ENCODE measurements at regions not wholly inside any gene's neighbourhood (a gene's known extent, or its start where the extent isn't known, plus 50 kb on each side); places are given as distances from the start of the nearest gene placed in this dataset. TPM values are rescaled to one million over a fixed set of nuclear protein-coding genes. Genes with fewer than 3 reads are reported as not detected.

Small RNA genes in the stretch of these regions (microRNA-seq; reads per million reads assigned to microRNA genes)
- not detected for gene MIR4278

Small RNA genes in the stretch of these regions (small RNA-seq; reads per million reads assigned to genes)
- gene RF00017 (0 reads per million in 2 donors), gene RNA5SP176 (0 reads per million in 2 donors)

All from prostate gland (tissue), 2 donors.